Nephron (organoid): ENCODE measurements at regions not wholly inside any gene's neighbourhood (a gene's known extent, or its start where the extent isn't known, plus 50 kb on each side); places are given as distances from the start of the nearest gene placed in this dataset.
"Not testable (repeated sequence)": the region's sequence is repeated elsewhere in the genome, so short reads cannot be mapped to it uniquely, and the experiment has no call there.

ENCODE experiments used
- H3K27ac Mint-ChIP-seq, 3 experiments: 2 replicates each; pipeline ENCODE4 v1.8.0; 2020; ENCODE audit warnings: mixed read lengths in 3 of 3, mild to moderate bottlenecking in 2 of 3, moderate library complexity in 1 of 3
- H3K27me3 Mint-ChIP-seq: 2 replicates; pipeline ENCODE4 v1.8.0; 2021; ENCODE audit warnings: low read depth, mild to moderate bottlenecking, moderate library complexity, mixed read lengths
- H3K36me3 Mint-ChIP-seq: 2 replicates; pipeline ENCODE4 v1.8.0; 2020; ENCODE audit warnings: low read depth, mixed read lengths
- H3K4me1 Mint-ChIP-seq: 2 replicates; pipeline ENCODE4 v1.8.0; 2020; ENCODE audit warnings: mixed read lengths
- H3K4me3 Mint-ChIP-seq, 3 experiments: 2 replicates each; pipeline ENCODE4 v1.8.0; 2020; ENCODE audit warnings: mild to moderate bottlenecking in 3 of 3, mixed read lengths in 3 of 3, moderate library complexity in 2 of 3
- H3K9me3 Mint-ChIP-seq: 2 replicates; pipeline ENCODE4 v1.8.0; 2020; ENCODE audit warnings: mixed read lengths
- CTCF ChIP-seq, 3 experiments: fragments of 200-600 bp; sonication (generic); IDR thresholded peaks; one replicate each; pipeline ENCODE4 v1.5.0; 2021; ENCODE audit warnings: antibody characterized with exemption in 3 of 3; ENCODE audit not compliant: unreplicated experiment in 3 of 3

- H3K4me1 Mint-ChIP-seq = peaks cover 4% of the 10 kb centered on the region
- H3K9me3 Mint-ChIP-seq = peaks cover 3% of the 10 kb centered on the region
- TF ChIP-seq CTCF (IDR thresholded peaks at IDR 0.05; ENCODE audit: unreplicated experiment in 3 of 3) = no peak
- peaks cover 3% of the 10 kb centered on the region for H3K36me3 Mint-ChIP-seq
- no peak overlapping the region for H3K4me3 Mint-ChIP-seq
- H3K27ac Mint-ChIP-seq = no peak overlapping the region
- peaks cover 34% of the 10 kb centered on the region for H3K27me3 Mint-ChIP-seq
These were observed 306.7 kb downstream of the PREX1 start for GRCh38 chr20:48521121-48521520.

GRCh38 chr20:48516196-48516595 lies 311.6 kb downstream of the PREX1 start:
- Mint-ChIP-seq H3K27ac (peak overlapping the region in 2 of 3 experiments; percentile 2 to 17), H3K9me3 (peaks cover 31% of the 10 kb centered on the region), H3K27me3 (peaks cover 25% of the 10 kb centered on the region), H3K36me3 (peaks cover 25% of the 10 kb centered on the region), H3K4me3 (peak overlapping the region in 1 of 3 experiments; percentile 0)
- H3K4me1 Mint-ChIP-seq = not testable (repeated sequence)

GRCh38 chr20:48514577-48514976 lies 313.2 kb downstream of the PREX1 start:
- not testable (repeated sequence) for H3K27ac Mint-ChIP-seq, H3K4me3 Mint-ChIP-seq, H3K4me1 Mint-ChIP-seq
- H3K9me3 Mint-ChIP-seq = peaks cover 38% of the 10 kb centered on the region
- peaks cover 26% of the 10 kb centered on the region for H3K27me3 Mint-ChIP-seq
- peaks cover 31% of the 10 kb centered on the region for H3K36me3 Mint-ChIP-seq

- Mint-ChIP-seq H3K9me3 (peaks cover 38% of the 10 kb centered on the region), H3K36me3 (peaks cover 38% of the 10 kb centered on the region), H3K27me3 (peaks cover 21% of the 10 kb centered on the region)
These were observed 315.3 kb downstream of the PREX1 start for GRCh38 chr20:48512539-48512938.

GRCh38 chr20:48505066-48505465 lies 322.7 kb downstream of the PREX1 start:
- H3K36me3 Mint-ChIP-seq = peaks cover 25% of the 10 kb centered on the region
- not testable (repeated sequence) for H3K4me3 Mint-ChIP-seq, H3K27ac Mint-ChIP-seq, H3K27me3 Mint-ChIP-seq, H3K4me1 Mint-ChIP-seq
- H3K9me3 Mint-ChIP-seq = peaks cover 21% of the 10 kb centered on the region

More at GRCh38 chr20:48512539-48512938, 315.3 kb downstream of the PREX1 start:
- H3K4me3 Mint-ChIP-seq, H3K4me1 Mint-ChIP-seq, H3K27ac Mint-ChIP-seq: not testable (repeated sequence)

GRCh38 chr20:48503166-48503815 lies 324.5 kb downstream of the PREX1 start:
- Mint-ChIP-seq H3K36me3 (peaks cover 19% of the 10 kb centered on the region), H3K27me3 (peaks cover 8% of the 10 kb centered on the region), H3K9me3 (peaks cover 21% of the 10 kb centered on the region), H3K27ac (no peak overlapping the region), H3K4me3 (no peak overlapping the region), H3K4me1 (no peaks in the 10 kb centered on the region)
- no peak for TF ChIP-seq CTCF (IDR thresholded peaks at IDR 0.05; ENCODE audit: unreplicated experiment in 3 of 3)

- Mint-ChIP-seq H3K36me3 (peaks cover 18% of the 10 kb centered on the region), H3K9me3 (peaks cover 21% of the 10 kb centered on the region), H3K27me3 (peaks cover 9% of the 10 kb centered on the region), H3K4me1 (no peaks in the 10 kb centered on the region), H3K4me3 (no peak overlapping the region), H3K27ac (no peak overlapping the region)
- TF ChIP-seq CTCF (IDR thresholded peaks at IDR 0.05; ENCODE audit: unreplicated experiment in 3 of 3) = no peak
These were observed 325.0 kb downstream of the PREX1 start for GRCh38 chr20:48502758-48503157.

- TF ChIP-seq CTCF (IDR thresholded peaks at IDR 0.05; ENCODE audit: unreplicated experiment in 3 of 3) = no peak
- H3K9me3 Mint-ChIP-seq = peaks cover 20% of the 10 kb centered on the region
- H3K27me3 Mint-ChIP-seq = peaks cover 9% of the 10 kb centered on the region
- H3K4me1 Mint-ChIP-seq = no peaks in the 10 kb centered on the region
- no peak overlapping the region for H3K27ac Mint-ChIP-seq
- H3K4me3 Mint-ChIP-seq = no peak overlapping the region
- peaks cover 17% of the 10 kb centered on the region for H3K36me3 Mint-ChIP-seq
These were observed 325.8 kb downstream of the PREX1 start for GRCh38 chr20:48502016-48502415.

GRCh38 chr20:48500900-48501299 lies 326.9 kb downstream of the PREX1 start:
- H3K4me1 Mint-ChIP-seq, H3K27ac Mint-ChIP-seq, H3K4me3 Mint-ChIP-seq, H3K27me3 Mint-ChIP-seq: not testable (repeated sequence)
- Mint-ChIP-seq H3K9me3 (peaks cover 11% of the 10 kb centered on the region), H3K36me3 (peaks cover 12% of the 10 kb centered on the region)

GRCh38 chr20:48498939-48499338 lies 328.9 kb downstream of the PREX1 start:
- H3K27ac Mint-ChIP-seq, H3K4me1 Mint-ChIP-seq, H3K4me3 Mint-ChIP-seq, H3K9me3 Mint-ChIP-seq, H3K27me3 Mint-ChIP-seq, H3K36me3 Mint-ChIP-seq: not testable (repeated sequence)

GRCh38 chr20:48498125-48498524 lies 329.7 kb downstream of the PREX1 start:
- H3K4me1 Mint-ChIP-seq, H3K9me3 Mint-ChIP-seq, H3K27me3 Mint-ChIP-seq, H3K4me3 Mint-ChIP-seq, H3K27ac Mint-ChIP-seq, H3K36me3 Mint-ChIP-seq: not testable (repeated sequence)
